ENCODE measurements at regions not wholly inside any gene's neighbourhood (a gene's known extent, or its start where the extent isn't known, plus 50 kb on each side); places are given as distances from the start of the nearest gene placed in this dataset.

DNA sequence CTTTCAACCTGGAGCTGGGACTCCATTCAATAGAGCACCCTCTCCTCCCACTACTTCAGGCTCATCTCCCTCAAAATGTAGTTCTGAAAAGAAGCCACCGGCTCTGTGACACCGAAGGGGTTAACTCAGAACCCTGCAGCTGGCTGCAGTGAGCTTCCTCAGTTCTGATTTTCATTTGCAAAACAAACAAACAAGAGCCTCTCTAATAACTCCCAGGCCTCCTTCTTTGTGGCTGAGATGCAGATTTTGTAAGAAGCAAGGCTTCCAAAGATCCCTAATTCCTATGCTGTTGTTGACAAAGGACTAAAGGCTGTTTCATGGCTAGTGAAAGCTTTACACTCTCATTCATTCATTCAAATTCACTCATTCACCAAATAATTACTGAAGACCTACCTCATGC, 333.4 kb upstream of the TBX3 start:
- DNase-seq (ENCODE audit: low read depth): no peak

GRCh38 chr12:115013236-115013981, 329.4 kb upstream of the TBX3 start:
- DNase-seq (ENCODE audit: low read depth): no peak

DNA sequence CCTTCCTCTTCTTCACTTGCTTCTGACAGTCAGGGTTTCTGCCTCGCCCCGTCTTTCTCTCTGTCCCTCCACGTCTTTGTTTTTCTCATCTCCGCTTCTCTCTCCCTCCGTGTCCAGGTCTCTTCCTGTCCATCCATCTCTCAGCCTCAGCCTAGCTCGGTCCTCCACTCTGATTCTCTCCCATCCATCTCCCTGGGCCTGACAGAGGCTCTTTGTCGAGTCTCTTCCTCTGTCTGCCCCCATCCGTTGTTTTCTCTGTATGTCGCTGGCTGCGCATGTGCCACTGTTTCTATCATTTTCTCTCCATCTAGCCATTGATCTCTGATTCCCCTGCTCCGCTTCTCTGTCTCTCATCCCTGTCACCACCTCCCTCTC, 328.9 kb upstream of the TBX3 start:
- no peak for DNase-seq (ENCODE audit: low read depth)

- DNase-seq (ENCODE audit: low read depth): no peak
These were observed 327.7 kb upstream of the TBX3 start for GRCh38 chr12:115011703-115012102.

DNA sequence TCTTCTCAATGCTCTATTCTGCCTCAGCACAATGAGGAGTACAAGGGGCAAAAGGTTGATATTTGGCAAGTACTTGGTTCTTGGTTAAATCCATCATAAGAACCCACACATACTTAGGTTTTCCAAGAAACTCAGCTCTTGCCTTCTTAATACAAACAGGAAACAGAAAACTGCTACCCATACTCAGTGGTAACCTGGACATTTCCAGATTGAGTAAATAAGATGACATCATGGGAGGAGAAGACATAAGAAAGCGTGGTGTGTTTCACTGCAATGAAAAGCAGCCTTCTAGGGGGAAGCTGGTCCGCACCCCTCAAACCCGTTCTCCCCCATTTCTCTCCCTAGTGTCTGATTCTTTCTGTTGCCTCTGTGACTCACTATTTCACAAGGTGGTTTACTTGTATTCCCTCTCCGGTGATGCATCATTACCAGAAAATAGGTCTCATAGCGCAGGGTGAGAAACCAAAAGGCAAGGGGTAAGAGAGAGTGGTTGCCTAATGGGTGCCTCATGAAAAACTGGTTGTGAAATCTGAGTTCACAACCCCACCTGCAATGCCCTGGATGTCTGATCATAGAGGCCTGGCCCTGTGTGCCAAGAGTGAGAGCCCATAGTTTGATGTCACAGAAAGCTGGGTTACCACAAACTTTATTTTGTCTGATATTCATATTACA, 326.5 kb upstream of the TBX3 start:
- no peak for DNase-seq (ENCODE audit: low read depth)

DNA sequence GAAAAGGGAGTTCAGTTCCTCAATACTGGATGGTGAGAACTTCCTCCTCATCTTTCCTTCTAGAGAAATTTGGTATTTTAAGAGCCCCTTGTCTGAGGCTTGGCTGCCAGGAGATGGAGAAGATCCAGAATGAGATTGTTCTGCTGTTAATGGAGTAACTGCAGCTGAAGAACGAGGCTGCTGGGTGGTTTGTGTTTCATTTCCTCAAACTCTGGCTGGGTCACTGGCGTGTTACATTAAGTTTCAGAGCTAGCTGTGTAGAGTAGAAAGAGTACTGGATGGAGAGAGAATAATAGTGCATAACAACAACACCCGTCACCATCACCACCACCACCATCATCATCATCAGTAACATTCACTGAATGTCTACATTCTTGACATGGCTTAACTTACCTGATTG, 325.0 kb upstream of the TBX3 start:
- DNase-seq (ENCODE audit: low read depth): no peak

GRCh38 chr12:115004470-115005146, 320.6 kb upstream of the TBX3 start:
- no peak for DNase-seq (ENCODE audit: low read depth)

- no peak for DNase-seq (ENCODE audit: low read depth)
These were observed 318.5 kb upstream of the TBX3 start for GRCh38 chr12:115002434-115002833.

- DNase-seq (ENCODE audit: low read depth): peak; percentile 34
These were observed 317.7 kb upstream of the TBX3 start for GRCh38 chr12:115001571-115002180.

- DNase-seq (ENCODE audit: low read depth): no peak
These were observed 316.1 kb upstream of the TBX3 start for GRCh38 chr12:115000038-115000437.

GRCh38 chr12:114998750-114999128, 314.8 kb upstream of the TBX3 start:
- no peak for DNase-seq (ENCODE audit: low read depth)

DNA sequence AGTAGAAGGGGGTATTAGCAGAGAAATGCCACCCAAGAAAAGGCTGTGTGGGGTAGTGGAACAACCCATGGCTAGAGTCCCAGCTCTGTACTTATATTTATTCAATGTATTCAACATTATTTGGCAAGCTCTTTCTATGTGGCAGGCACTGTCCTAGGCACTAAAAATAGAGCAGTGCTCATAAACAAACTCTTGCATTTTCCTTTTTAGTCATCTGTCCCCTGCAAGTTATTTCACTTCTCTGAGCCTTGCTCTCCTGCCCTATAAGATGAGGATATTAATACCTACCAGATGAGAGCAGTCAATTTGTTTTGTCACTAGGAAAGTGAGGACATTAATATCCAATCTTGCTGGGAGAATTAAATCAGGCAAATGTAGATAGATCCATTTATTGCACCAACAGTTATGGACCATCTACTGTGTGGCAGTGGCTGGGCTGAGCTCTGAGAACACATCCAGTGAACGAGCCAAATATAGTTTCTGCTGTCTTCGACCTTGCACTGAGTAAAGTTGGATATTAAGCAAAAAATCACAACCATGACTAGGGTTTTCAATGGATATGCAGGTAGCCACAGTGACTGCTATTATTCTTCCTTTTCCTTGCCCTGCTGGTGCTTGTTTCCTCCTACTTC, 314.3 kb upstream of the TBX3 start:
- no peak for DNase-seq (ENCODE audit: low read depth)

DNA sequence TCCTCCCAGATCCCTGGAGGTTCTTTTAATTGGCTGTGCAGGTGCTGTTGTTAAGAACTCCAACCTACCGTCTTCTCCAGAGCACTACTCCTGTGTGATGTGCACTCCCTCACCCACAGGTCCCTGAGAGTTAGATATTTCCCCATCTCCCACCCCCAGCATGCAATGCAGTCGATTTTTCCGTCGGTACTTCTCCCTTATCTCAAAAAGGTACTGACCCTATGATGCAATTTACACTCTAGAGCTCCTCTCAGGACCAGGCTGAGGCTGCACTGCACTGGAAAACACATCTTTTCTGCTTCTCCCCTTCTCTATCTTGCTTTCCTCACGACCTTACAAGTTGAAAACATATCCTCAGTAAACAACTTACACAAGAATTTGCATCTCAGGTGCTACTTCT, 312.4 kb upstream of the TBX3 start:
- DNase-seq (ENCODE audit: low read depth): no peak

DNA sequence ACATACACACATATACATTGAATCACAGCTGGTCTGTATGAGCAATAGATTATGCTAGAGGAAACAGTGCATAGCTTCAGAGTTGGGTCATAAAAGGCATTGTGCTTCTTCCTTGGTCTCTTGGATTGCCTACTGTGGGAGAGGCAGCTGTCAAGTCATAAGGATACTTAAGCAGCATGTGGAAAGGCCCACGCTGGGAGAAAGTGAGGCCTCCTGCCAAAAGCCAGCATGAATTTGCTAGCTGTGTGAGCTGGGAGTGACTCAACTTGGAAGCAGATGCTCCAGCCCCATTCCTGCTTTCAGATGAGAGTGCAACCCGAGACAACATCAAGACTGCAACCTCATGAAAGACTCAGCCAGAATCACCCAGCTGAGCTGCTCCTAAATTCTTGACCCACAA, 311.9 kb upstream of the TBX3 start:
- no peak for DNase-seq (ENCODE audit: low read depth)

DNA sequence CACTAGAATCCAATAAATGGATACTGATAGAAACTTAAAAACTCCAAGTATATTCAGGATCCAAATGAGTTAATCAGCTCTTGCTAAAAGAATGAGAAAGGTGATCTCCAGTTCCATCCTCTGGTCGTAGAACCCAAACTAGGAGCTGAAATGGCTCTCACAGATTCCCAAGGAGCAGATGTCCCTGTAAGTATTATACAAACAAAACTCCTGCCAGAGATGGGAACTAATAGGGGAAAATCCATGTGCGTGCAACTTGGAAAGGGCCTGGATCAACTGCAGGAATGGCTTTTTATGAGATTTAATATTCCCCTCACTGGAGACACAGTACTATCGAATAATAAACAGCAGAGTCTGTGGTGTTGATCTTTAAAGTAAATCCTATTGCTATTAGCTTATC, 309.2 kb upstream of the TBX3 start:
- no peak for DNase-seq (ENCODE audit: low read depth)

GRCh38 chr12:114992443-114992842, 308.5 kb upstream of the TBX3 start:
- no peak for DNase-seq (ENCODE audit: low read depth)

GRCh38 chr12:114990381-114990780, 306.4 kb upstream of the TBX3 start:
- no peak for DNase-seq (ENCODE audit: low read depth)

GRCh38 chr12:114986849-114987248, 302.9 kb upstream of the TBX3 start:
- no peak for DNase-seq (ENCODE audit: low read depth)

DNA sequence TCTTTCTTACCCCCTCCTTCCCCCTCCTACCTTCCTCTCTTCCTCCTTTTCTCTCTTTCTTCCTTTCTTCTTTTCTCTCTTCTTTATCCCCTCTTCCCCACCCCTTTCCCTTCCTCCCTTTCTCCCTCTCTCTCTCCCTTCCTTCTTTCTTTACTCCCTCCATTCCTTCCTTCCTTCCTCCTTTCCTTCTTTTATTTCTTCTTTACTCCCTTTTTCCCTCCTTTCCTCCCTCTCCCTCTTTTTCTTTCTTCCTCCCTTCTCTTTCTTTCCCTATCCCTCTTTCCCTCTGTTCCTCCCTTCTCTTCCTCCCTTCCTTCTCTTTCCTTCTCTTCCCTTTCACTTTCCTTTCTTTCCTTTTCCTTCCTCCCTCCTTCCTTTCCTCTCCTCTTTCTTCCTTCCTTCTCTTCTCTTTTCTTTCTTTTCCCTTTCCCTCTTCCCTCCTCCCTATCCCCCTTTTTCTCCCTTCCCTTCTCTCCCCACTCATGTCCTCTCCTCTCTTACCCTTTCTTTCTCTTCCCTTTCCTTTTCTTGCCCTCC, 302.3 kb upstream of the TBX3 start:
- DNase-seq (ENCODE audit: low read depth): no peak

DNA sequence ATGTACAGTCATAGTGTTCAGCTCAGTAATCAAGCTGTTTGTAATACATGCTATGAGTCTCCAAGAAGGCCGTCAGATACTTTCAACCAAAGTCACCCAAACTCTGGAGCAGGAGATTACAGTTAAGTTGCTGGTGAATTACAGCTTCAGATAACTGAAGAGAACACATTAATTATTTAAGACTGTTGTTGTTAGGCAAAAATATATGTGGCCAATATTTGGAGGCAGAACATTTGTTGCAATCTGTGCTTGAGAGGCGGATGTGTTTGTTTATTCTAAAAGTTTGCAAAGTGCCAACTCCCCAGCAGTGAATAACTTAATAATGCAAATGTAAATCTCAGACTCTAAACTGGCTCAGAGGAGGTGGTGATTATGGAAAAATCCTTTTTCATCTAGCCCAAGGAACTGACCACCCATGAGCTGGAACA, 300.7 kb upstream of the TBX3 start:
- no peak for DNase-seq (ENCODE audit: low read depth)

- no peak for DNase-seq (ENCODE audit: low read depth)
These were observed 298.8 kb upstream of the TBX3 start for GRCh38 chr12:114982760-114983159.

DNA sequence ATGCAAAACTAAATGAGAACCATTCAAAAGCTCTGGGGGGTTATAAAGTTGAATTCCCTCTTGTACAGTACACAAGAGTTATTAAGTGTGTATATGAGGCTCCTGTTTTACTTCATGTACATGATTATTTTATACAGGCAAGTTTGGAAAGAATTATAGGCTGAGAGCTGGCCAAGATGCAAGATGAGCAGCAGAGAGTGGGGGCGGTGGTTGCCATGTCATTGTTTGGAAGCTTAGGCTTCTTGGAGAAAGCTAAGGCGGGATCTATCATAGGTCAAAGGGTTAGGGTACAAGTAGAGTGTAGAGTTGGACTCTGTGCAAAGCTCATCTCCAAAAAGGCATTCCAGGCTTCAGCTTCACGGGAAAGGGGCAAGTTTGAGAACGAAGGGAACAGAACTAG, 297.1 kb upstream of the TBX3 start:
- no peak for DNase-seq (ENCODE audit: low read depth)
